ENCODE measurements at regions not wholly inside any gene's neighbourhood (a gene's known extent, or its start where the extent isn't known, plus 50 kb on each side); places are given as distances from the start of the nearest gene placed in this dataset.

DNA sequence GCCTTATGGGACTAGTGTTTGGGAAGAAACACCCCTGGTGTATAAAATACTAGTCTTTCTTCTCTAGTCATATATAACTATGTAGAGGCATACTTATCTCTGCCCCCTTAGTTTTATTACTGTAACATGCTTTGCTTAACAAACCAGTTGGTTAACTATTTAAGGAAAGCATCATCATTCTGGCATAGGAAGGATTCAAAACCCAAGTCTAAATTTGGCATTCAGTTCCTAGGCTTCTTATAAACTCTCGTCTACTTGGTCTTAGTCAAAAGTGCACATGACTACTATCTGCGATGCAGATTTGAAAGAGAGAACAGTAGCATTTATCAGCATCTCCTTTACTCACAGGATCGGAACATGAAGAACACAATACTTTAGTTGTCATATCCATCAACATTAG lies 111.3 kb downstream of the MFAP3L start:
- no peak for ATAC-seq
- WGBS, result 88% methylated on average over 3 of the region's 3 CpGs
- intact Hi-C loops (cut with DNase I), result no loop called here

GRCh38 chr4:169912996-169913395 lies 113.2 kb downstream of the MFAP3L start:
- 82% methylated on average over 3 of the region's 3 CpGs for whole genome bisulfite sequencing
- DNase-seq (no peak), ATAC-seq (no peak)
- Histone ChIP-seq H3K4me1 (ENCODE audit: control insufficient read depth, insufficient read depth, low read length) (no peaks in the 10 kb centered on the region), H3K27ac (ENCODE audit: low read length) (no peak overlapping the region), H3K9me3 (ENCODE audit: control insufficient read depth, low read length) (no peaks in the 10 kb centered on the region), H3K27me3 (ENCODE audit: control insufficient read depth, insufficient read depth) (no peaks in the 10 kb centered on the region), H3K4me3 (ENCODE audit: low read length) (no peak overlapping the region)
- intact Hi-C loops (cut with DNase I), result no loop called here

More for the DNA sequence above, 111.3 kb downstream of the MFAP3L start:
- no peak overlapping the region for H3K27ac ChIP-seq (ENCODE audit: low read length)
- H3K27me3 ChIP-seq (ENCODE audit: control insufficient read depth, insufficient read depth), result no peaks in the 10 kb centered on the region
- H3K4me1 ChIP-seq (ENCODE audit: control insufficient read depth, insufficient read depth, low read length), result no peaks in the 10 kb centered on the region
- no peaks in the 10 kb centered on the region for H3K9me3 ChIP-seq (ENCODE audit: control insufficient read depth, low read length)
- DNase-seq, result no peak
- H3K4me3 ChIP-seq (ENCODE audit: low read length), result no peak overlapping the region

DNA sequence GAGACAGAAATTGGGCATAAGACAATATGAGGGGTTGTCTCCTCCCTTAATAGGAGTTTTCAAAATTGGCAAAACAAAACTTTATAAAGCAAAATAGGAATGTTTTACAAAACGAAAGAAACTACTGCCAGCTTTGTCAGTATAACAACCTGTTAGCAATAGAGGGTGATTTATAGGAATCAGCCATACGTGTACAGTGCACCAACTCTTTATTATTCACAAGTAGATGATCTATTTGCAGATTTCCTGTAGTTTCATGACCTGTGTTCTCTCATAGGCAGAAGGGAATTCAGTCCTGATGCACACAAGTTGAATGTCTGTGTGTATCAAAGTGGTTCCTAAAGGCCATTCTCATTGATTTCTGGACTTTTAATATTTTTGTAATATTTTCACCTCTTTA lies 116.3 kb downstream of the MFAP3L start:
- DNase-seq (no peak), ATAC-seq (no peak)
- intact Hi-C loops (cut with DNase I), result no loop called here
- 69% methylated on average over 2 of the region's 2 CpGs for WGBS
- H3K4me1 ChIP-seq (ENCODE audit: control insufficient read depth, insufficient read depth, low read length), result no peaks in the 10 kb centered on the region
- no peaks in the 10 kb centered on the region for H3K9me3 ChIP-seq (ENCODE audit: control insufficient read depth, low read length)
- H3K4me3 ChIP-seq (ENCODE audit: low read length), result no peak overlapping the region
- H3K27ac ChIP-seq (ENCODE audit: low read length), result no peak overlapping the region
- no peaks in the 10 kb centered on the region for H3K27me3 ChIP-seq (ENCODE audit: control insufficient read depth, insufficient read depth)

DNA sequence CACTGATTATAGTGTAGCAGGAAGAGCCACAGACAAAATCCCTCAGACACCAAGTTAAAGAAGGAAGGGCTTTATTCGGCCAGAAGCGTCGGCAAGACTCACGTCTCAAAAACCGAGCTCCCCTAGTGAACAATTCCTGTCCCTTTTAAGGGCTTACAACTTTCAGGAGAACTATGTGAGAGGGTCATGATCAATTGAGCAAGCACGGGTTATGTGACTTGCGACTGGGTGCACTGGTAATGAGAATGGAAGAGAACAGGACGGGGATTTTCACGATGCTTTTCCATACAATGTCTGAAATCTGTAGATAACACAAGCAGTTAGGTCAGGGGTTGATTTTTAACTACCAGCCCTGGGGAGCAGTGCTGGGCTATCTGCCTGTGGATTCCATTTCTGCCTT lies 116.7 kb downstream of the MFAP3L start:
- Histone ChIP-seq H3K27me3 (ENCODE audit: control insufficient read depth, insufficient read depth) (no peaks in the 10 kb centered on the region), H3K4me3 (ENCODE audit: low read length) (no peak overlapping the region), H3K27ac (ENCODE audit: low read length) (no peak overlapping the region), H3K4me1 (ENCODE audit: control insufficient read depth, insufficient read depth, low read length) (no peaks in the 10 kb centered on the region), H3K9me3 (ENCODE audit: control insufficient read depth, low read length) (no peaks in the 10 kb centered on the region)
- no peak for DNase-seq
- no peak for ATAC-seq
- WGBS, result 80% methylated on average over 9 of the region's 9 CpGs
- intact Hi-C loops (cut with DNase I), result no loop called here

DNA sequence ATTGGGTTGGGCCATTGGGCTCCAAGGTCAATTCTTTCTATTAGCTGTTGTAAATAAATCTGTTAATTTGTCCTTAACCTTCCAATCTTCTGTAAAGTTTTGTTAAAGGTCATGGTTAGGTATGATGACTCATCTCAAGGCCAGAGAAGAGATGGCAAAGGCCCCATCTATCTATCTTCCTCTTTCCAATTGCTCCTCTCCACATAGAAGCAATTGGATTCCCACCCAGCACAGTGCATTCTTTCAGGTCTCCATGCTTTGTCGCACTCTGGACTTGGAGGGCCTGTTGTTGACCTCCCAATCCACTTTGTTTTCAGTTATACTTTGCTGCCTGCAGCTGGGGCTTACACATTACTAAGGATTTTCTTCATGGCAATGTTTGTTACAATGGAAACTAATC lies 118.5 kb downstream of the MFAP3L start:
- intact Hi-C loops (cut with DNase I), result no loop called here
- H3K9me3 ChIP-seq (ENCODE audit: control insufficient read depth, low read length), result no peaks in the 10 kb centered on the region
- ATAC-seq (no peak), DNase-seq (no peak)
- 81% methylated on average over 1 of the region's 1 CpG for WGBS
- no peaks in the 10 kb centered on the region for H3K4me1 ChIP-seq (ENCODE audit: control insufficient read depth, insufficient read depth, low read length)
- H3K27me3 ChIP-seq (ENCODE audit: control insufficient read depth, insufficient read depth), result no peaks in the 10 kb centered on the region
- H3K4me3 ChIP-seq (ENCODE audit: low read length), result no peak overlapping the region
- H3K27ac ChIP-seq (ENCODE audit: low read length), result no peak overlapping the region

GRCh38 chr4:169906821-169907220 lies 119.4 kb downstream of the MFAP3L start:
- no peaks in the 10 kb centered on the region for H3K4me1 ChIP-seq (ENCODE audit: control insufficient read depth, insufficient read depth, low read length)
- DNase-seq (no peak), ATAC-seq (no peak)
- WGBS, result 39% methylated on average over 1 of the region's 1 CpG
- no peak overlapping the region for H3K27ac ChIP-seq (ENCODE audit: low read length)
- no peaks in the 10 kb centered on the region for H3K27me3 ChIP-seq (ENCODE audit: control insufficient read depth, insufficient read depth)
- H3K4me3 ChIP-seq (ENCODE audit: low read length), result no peak overlapping the region
- intact Hi-C loops (cut with DNase I), result no loop called here
- no peaks in the 10 kb centered on the region for H3K9me3 ChIP-seq (ENCODE audit: control insufficient read depth, low read length)

DNA sequence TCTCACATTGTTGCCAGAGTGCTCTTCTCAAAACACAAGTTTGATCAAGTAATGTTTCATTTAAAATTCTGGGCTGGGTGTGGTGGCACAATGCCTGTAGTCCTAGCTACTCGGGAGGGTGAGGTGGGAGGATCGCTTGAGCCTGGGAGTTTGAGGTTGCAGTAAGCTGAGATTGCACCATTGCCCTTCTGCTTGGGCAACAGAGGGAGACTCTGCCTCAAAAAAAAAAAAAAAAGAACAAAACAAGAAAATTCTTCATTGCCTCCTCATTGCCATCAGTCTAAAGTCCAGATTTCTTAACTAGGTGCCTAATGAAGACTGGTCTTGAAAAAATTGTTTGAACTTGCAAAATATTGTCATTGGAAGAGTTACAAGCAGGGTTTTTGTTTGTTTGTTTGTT lies 120.1 kb downstream of the MFAP3L start:
- DNase-seq (no peak), ATAC-seq (no peak)
- H3K4me3 ChIP-seq (ENCODE audit: low read length), result no peak overlapping the region
- 84% methylated on average over 2 of the region's 2 CpGs for WGBS
- H3K4me1 ChIP-seq (ENCODE audit: control insufficient read depth, insufficient read depth, low read length), result no peaks in the 10 kb centered on the region
- no peak overlapping the region for H3K27ac ChIP-seq (ENCODE audit: low read length)
- H3K27me3 ChIP-seq (ENCODE audit: control insufficient read depth, insufficient read depth), result no peaks in the 10 kb centered on the region
- no peaks in the 10 kb centered on the region for H3K9me3 ChIP-seq (ENCODE audit: control insufficient read depth, low read length)
- intact Hi-C loops (cut with DNase I), result no loop called here

GRCh38 chr4:169902658-169903345 lies 123.4 kb downstream of the MFAP3L start:
- WGBS, result 76% methylated on average over 9 of the region's 9 CpGs
- intact Hi-C loops (cut with DNase I), result no loop called here
- no peak overlapping the region for H3K27ac ChIP-seq (ENCODE audit: low read length)
- no peaks in the 10 kb centered on the region for H3K27me3 ChIP-seq (ENCODE audit: control insufficient read depth, insufficient read depth)
- no peaks in the 10 kb centered on the region for H3K9me3 ChIP-seq (ENCODE audit: control insufficient read depth, low read length)
- no peak overlapping the region for H3K4me3 ChIP-seq (ENCODE audit: low read length)
- no peaks in the 10 kb centered on the region for H3K4me1 ChIP-seq (ENCODE audit: control insufficient read depth, insufficient read depth, low read length)
- DNase-seq (no peak), ATAC-seq (no peak)

GRCh38 chr4:169900241-169900845 lies 125.9 kb downstream of the MFAP3L start:
- ATAC-seq, result no peak
- WGBS, result 82% methylated on average over 6 of the region's 6 CpGs

GRCh38 chr4:169899295-169899694 lies 126.9 kb downstream of the MFAP3L start:
- WGBS, result 87% methylated on average over 2 of the region's 2 CpGs
- no peak for ATAC-seq

More at GRCh38 chr4:169900241-169900845, 125.9 kb downstream of the MFAP3L start:
- Histone ChIP-seq H3K27me3 (ENCODE audit: control insufficient read depth, insufficient read depth) (no peaks in the 10 kb centered on the region), H3K4me1 (ENCODE audit: control insufficient read depth, insufficient read depth, low read length) (no peaks in the 10 kb centered on the region), H3K9me3 (ENCODE audit: control insufficient read depth, low read length) (no peaks in the 10 kb centered on the region), H3K27ac (ENCODE audit: low read length) (no peak overlapping the region), H3K4me3 (ENCODE audit: low read length) (no peak overlapping the region)
- intact Hi-C loops (cut with DNase I), result no loop called here
- no peak for DNase-seq

DNA sequence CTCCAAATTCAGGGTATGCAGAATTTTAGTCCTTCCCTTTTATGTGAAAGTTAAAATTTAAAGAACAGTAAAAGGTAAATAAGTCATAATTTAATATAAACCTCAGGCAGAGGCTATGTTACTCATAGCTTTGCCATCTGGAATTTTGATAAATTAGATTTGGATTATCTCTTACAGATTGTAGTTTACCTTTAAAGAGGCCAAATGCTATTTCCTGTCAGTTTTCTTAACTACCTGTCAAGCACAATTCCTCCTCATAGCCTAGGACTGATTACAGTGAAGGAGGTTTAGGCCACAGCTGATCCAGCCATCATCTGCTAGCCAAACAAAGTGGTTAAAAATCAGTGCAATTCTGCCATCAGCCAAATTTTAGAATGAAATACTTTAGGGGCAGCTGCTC lies 128.1 kb downstream of the MFAP3L start:
- intact Hi-C loops (cut with DNase I), result no loop called here
- Histone ChIP-seq H3K9me3 (ENCODE audit: control insufficient read depth, low read length) (no peaks in the 10 kb centered on the region), H3K4me1 (ENCODE audit: control insufficient read depth, insufficient read depth, low read length) (no peaks in the 10 kb centered on the region)

More at GRCh38 chr4:169899295-169899694, 126.9 kb downstream of the MFAP3L start:
- no peaks in the 10 kb centered on the region for H3K27me3 ChIP-seq (ENCODE audit: control insufficient read depth, insufficient read depth)
- H3K4me3 ChIP-seq (ENCODE audit: low read length), result no peak overlapping the region
- H3K4me1 ChIP-seq (ENCODE audit: control insufficient read depth, insufficient read depth, low read length), result no peaks in the 10 kb centered on the region
- no peak overlapping the region for H3K27ac ChIP-seq (ENCODE audit: low read length)
- no peak for DNase-seq
- no peaks in the 10 kb centered on the region for H3K9me3 ChIP-seq (ENCODE audit: control insufficient read depth, low read length)
- intact Hi-C loops (cut with DNase I), result no loop called here

More for the DNA sequence above, 128.1 kb downstream of the MFAP3L start:
- Histone ChIP-seq H3K27me3 (ENCODE audit: control insufficient read depth, insufficient read depth) (no peaks in the 10 kb centered on the region), H3K27ac (ENCODE audit: low read length) (no peak overlapping the region), H3K4me3 (ENCODE audit: low read length) (no peak overlapping the region)
- ATAC-seq (no peak), DNase-seq (no peak)
